HG03571 (cell line): ENCODE measurements at regions not wholly inside any gene's neighbourhood (a gene's known extent, or its start where the extent isn't known, plus 50 kb on each side); places are given as distances from the start of the nearest gene placed in this dataset.
"Not testable (repeated sequence)": the region's sequence is repeated elsewhere in the genome, so short reads cannot be mapped to it uniquely, and the experiment has no call there.

Experiments used
- ATAC-seq: cut with Tn5 transposase; IDR thresholded peaks from one replicate; pipeline ENCODE4 v1.9.1; 2021; ENCODE audit not compliant: unreplicated experiment

DNA sequence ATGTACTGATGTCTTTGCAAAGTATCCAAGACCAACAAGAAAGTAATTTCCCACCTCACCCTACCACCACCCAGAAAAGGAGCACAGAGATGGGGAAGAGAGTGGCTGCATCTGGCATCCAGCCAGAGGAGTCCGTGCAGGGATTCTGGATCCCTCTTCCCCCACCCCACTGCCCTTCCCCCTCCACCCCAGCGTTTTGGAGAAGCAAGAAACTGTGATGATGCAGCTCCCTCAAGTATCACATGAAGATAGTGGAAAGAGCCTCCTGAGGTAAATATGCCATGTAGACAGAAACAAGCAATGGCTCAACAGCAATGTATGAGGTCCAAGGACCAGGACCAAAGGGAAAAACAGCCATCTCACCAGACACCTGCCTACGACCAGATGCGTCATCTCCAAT lies 153.8 kb downstream of the DEPDC1B start:
- ATAC-seq, result no peak

- ATAC-seq, result no peak
Observed at GRCh38 chr5:60545551-60545950, 154.4 kb downstream of the DEPDC1B start.

DNA sequence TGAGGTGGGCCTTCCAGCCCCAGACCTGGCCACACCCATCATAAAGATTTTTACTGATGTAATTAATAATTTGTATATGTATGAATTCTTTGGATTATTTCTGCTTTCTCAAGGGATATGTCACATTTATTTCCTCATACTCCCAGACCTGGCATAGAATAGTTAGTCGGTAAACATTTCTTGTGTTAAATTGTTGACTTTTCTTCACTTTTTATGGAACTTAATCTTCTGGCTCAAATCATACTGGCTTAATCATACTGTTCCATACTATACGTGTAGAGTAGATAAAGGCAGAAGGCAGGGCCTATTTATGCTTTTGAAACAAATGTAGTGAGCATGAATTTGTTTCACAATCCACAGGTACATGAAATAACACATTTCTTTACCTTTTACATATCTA lies 155.8 kb downstream of the DEPDC1B start:
- ATAC-seq, result no peak

DNA sequence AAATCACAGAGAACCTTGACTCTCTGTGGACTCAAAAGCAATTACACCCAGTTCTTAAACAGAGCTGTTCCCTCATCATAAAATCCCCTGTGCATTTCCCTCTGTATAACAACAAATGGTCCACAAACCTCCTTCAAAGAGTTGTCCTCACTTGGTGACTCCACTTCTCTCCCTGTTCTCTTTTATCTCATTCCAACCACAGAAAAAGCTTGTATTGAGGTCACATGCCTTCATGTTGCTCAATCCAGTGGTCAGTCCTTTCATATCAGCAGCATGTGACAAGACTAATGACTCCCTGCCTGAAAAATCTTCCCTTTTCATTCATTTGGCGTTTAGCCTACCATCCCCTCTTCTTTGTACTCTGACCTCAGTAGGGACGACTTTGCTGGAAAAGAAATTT lies 158.0 kb downstream of the DEPDC1B start:
- ATAC-seq, result peak; percentile 17

DNA sequence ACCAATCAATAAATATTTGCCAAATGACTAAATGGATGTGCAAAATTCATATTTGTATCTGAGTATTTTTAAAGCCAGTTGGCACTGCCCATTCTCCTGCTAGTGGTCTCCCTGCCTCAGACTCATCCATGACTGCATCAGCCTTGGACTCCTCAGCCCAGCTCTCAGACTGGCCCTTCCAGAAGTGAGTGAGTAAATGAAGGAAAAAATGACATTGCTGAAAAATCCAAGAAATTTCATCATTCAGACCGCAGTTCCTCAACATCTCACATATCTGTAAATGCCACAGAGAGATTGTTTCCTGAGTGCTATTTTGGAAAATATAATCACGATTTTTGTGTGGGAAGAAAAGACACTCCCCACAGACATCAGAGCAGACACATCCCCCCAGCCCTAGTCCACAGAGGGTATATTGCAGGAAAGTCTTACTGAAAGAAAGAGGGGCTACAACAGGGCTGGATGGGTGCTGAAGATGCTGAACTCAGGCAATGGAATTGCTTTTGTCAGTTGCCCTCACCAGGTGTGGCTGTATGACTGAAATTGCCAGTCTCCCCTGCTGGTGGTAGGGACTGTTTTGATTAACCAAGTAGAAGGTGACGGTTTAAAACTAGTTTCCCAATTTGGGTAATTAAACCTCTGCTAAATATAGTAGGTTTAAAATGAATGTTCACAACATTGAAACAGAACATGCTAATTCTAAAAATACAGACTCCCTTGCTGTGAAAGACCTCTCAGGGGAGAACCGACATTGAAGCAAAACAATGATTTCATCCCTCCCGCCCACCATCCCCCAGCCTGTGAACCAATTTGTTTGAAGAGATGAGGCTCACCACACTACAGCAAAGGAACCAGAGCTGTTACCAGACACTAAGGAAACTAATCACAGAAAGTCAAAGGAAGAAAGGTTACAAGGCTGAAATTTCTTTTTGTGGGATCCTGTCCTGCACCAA lies 158.8 kb downstream of the DEPDC1B start:
- peak; percentile 82 for ATAC-seq

DNA sequence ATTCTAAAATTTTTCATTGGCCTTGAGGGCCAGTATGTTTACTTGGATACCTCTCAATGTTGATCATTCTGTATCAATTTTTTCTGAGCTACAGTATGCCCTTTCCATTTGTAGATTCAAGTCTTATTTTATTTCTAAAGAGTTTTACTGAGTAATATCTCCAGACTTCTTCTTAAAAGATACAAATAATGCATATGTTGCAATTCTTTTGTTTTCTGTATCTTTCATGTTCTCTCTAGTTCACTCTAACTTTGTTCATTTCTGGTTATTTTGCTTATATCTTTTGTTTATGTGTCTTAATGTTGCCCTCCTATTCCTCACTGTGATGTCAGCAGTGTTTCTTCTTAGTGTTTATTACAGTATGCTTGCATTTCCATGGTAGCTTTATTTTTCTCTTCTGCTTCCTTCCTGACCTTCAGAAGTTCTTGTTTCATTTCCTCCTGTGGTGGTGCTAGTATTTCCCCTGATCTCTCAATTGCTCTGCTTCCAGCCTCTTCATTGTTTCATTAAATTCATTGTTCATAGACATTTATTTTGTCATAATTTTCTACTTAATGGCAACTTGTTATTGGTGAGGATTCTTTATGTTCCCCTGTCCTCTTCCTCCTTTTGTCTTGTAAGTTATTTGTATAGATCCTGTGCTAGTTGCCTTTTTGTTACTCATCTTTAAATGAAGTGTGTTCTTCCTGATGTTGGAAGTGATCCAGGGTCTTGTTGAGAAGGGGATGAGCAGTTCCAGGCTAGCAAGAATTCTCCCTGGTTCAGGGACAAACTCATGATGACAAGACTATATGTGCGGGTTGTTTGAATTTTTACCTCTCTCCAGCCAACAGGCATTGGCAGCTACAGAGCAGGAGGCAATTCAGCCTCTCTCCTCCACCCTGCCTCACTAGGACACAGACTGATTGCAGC lies 160.8 kb downstream of the DEPDC1B start:
- no peak for ATAC-seq

GRCh38 chr5:60538426-60538825 lies 161.5 kb downstream of the DEPDC1B start:
- ATAC-seq, result no peak

GRCh38 chr5:60535951-60536350 lies 164.0 kb downstream of the DEPDC1B start:
- no peak for ATAC-seq

- no peak for ATAC-seq
Observed at GRCh38 chr5:60535198-60535597, 164.8 kb downstream of the DEPDC1B start.

DNA sequence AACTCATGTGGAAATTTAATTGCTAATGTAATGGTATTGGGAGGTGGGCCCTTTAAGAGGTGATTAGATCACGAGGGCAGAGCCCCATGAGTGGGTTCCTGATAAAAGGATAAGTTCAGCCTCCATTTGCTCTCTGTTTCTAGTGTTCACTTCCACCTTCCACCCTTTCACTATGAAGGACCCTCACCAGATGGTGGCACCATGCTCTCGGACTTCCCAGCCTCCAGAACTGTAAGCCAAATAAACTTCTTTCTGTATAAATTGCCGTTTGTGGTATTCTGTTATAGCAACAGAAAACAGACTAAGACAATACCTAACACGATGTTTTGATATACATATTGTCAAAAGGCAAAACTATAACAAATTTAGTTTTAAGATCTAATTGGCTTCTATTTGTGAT lies 166.2 kb downstream of the DEPDC1B start:
- no peak for ATAC-seq

- not testable (repeated sequence) for ATAC-seq
Observed at GRCh38 chr5:60532796-60533195, 167.2 kb downstream of the DEPDC1B start.

DNA sequence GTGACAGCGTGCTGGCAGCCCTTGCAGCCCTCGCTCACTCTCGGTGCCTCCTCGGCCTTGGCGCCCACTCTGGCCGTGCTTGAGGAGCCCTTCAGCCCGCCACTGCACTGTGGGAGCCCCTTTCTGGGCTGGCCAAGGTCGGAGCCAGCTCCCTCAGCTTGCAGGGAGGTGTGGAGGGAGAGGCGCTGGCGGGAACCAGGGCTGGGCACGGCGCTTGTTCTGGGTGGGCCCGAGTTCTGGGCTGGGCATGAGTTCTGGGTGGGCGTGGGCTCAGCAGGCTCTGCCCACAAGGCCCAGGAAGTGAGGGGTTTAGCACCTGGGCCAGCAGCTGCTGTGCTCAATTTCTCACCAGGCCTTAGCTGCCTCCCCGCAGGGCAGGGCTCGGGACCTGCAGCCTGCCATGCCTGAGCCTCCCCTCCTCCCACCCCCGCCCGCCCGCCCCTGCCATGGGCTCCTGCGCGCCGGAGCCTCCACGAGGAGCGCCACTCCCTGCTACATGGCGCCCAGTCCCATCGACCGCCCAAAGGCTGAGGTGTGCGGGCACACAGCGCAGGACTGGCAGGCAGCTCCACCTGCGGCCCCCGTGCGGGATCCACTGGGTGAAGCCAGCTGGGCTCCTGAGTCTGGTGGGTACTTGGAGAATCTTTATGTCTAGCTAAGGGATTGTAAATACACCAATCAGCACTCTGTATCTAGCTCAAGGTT lies 169.7 kb downstream of the DEPDC1B start:
- ATAC-seq, result not testable (repeated sequence)

GRCh38 chr5:60529001-60529400 lies 171.0 kb downstream of the DEPDC1B start:
- no peak for ATAC-seq

DNA sequence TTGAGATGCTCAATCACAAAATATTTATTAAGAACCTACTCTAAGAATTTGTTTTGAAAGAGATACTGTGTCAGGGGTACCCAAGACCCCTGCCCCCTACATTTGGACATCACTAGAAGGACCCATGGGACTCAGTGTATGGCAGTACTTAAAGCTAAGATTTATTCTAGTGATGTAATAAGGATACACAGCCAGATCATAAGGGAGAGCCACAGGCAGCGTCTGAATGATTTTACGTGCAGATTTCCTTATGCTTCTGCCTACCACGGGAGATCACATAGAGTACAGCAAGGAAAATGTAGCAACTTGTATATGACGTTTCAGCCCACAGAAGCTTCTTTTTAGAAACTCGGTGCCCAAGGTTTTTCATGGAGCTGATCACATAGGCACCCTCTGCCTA lies 172.9 kb downstream of the DEPDC1B start:
- no peak for ATAC-seq

GRCh38 chr5:60526336-60526875 lies 173.6 kb downstream of the DEPDC1B start:
- ATAC-seq, result no peak

DNA sequence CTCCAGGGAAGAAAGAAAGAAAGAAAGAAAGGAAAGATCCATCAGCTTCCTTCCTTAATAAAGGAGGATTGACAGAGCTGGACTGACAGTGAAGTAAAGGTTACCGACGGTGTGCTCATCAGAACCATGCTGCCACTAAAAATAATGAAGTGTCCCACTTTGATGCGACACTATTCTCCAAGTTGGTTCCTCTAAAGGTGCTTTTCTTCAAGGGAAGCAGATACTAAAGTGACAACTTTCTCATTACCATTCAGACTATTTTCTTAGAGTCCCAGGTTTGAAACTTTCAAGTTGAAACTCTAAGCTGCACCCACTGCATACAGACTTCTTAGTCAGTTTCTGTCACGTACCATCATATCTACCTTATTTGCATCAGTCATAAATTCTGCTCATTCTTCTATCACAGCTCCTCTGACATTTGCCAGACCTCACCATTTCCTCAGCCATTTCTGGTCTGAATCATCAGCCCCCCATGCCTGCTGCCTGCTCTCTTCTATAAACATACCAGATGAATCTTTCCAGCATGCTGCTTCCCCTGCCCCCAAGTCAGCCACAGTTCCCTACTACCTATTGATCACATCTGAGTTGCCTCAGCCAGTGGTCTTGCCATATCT lies 177.6 kb downstream of the DEPDC1B start:
- peak; percentile 81 for ATAC-seq

DNA sequence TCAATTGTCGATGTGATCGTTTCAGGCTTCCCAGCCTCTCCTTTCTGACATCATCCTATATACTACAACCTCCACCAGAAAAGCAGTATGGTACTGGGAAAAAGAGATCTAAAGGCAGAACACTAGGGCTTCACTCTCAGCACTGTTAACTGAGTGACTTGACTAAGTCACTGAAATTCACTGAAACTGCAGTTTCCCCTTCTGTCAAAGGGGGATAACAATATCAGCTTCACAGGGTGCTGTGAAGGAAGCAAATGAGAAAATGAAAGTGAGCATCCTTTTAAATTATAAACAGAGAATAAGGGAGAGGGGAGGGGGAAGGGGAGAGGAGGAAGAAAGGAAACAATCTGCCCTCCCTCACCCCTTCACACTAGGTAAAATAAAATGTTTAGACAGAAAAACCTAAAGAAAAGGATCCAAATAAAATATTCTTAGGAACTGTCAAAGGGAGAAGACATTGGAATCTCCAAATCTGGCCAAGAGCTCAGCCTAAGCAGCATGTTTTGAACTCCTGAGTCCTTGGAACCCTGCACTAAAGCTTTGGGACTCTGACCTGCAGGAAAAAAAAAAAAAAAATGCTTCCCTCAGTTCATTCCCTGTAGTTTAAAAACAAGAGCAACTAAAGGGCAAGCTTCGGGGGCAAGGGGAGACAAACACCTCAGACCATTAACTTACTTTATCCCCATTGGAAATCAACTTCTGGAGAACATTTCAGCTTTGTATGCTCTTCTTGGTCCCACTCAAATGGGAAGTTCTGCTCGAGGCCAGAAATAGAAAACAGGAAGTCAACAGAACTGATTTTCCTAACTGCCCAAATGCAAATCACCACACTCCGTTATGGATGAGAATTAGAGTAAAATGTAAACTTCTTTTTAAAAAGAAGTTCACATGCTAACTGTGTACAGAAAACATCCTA lies 178.3 kb downstream of the DEPDC1B start:
- peak; percentile 59 for ATAC-seq

- no peak for ATAC-seq
Observed at GRCh38 chr5:60520451-60521227, 179.3 kb downstream of the DEPDC1B start.

GRCh38 chr5:60519372-60519771 lies 180.6 kb downstream of the DEPDC1B start:
- no peak for ATAC-seq
